Activated CD4-positive, alpha-beta T cell treated with anti-CD3 and anti-CD28 coated beads, Interleukin-2, amount 50 U/mL, for 4 hours (primary cell): ENCODE measurements at regions not wholly inside any gene's neighbourhood (a gene's known extent, or its start where the extent isn't known, plus 50 kb on each side); places are given as distances from the start of the nearest gene placed in this dataset.
"Not testable (repeated sequence)": the region's sequence is repeated elsewhere in the genome, so short reads cannot be mapped to it uniquely, and the experiment has no call there.

ENCODE experiments used
- DNase-seq, 2 experiments: peaks; one replicate each; pipeline ENCODE4 v3.0.0-alpha.2; 2020

DNA sequence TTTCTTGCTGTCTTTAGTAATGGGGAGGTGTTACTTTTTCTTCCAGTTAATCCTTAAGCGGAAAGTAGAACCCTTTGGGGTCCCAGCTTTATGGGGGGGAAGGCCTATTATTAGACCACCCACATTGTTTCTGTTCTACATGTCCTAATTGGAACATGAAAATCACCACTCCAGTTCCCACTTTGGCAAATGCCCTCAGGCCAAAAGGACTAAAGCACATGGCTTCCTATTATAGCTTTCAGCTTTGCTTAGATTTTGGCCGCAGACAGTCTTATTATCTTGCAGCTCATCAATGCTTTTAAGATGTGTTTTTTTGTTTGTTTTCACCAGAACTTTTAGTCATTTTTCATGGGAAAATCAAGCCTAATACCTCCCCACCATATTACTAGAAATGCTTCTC is 296.8 kb upstream of the ANKH start:
- no peak for DNase-seq

DNA sequence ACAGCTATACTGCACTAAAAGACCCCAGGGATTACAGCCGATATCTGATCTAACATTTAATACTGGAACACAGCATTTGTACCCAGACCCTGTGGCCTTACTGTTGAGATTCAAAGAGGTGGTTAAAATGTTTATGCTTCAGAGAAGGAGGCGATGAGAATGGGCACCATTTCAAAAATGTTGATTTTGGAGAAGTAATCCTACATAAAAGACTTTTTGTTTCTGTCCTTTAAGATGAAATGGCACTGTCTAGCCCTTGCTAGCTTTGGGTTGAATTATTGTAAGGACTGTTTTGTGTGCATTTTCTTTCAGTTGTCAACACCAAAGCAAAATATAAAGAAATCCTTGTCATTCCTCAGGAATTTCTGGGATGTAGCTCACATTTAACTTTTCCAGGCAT is 288.5 kb upstream of the ANKH start:
- no peak for DNase-seq

DNA sequence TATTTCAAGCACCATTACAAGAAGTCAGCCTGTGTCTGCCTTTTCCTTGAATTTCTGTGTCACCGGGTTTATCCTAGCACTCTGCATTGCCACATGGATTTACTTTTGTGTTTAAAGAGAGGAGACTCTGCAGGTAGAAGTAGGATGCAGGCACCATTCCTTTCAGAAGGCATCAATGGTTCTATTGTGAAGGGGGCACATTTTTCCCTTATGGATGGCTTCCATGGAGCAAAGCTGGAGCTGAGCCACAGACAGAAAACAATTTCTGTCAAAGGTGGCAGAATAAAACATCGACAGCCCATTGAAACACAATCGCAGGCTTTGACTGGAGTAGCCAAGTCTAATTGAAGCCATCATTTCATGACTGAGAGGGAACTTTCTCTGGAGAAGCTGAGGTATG is 288.0 kb upstream of the ANKH start:
- no peak for DNase-seq

DNA sequence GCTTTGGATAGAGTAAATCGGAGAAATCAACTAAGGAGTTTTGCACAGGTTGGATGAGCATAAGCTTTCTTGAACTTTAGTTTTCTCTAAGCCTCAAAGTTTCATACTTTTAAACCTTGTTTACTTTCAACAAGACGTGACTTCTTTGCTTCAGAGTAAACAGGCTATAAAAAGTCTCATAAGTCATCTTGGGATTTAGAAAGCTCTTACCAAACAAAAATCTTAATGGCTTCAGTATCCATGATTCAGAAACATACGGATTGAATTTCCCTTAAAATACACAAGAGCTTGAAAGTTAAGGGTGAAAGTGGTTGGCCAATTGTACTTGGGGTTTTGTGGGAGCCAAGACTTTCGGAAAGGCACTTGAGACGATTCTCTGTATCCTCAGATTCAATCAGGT is 270.9 kb upstream of the ANKH start:
- no peak for DNase-seq

DNA sequence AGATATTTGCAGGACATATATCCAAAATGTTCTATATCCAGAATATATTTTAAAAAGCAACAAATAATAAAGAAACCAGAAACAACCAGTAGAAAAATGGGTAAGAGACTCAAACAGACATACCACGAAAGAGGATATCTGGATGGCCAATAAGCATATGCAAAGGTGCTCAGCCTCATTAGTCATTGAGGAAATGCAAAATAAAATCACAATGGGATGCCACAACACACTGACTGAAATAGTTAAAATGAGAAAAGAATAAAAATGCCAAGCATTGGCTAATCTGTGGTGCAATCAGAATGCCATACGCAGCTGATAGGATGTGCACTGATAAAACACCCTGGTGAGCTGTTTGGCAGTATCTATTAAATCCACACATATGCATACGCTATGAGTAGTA is 265.8 kb upstream of the ANKH start:
- DNase-seq, result no peak

DNA sequence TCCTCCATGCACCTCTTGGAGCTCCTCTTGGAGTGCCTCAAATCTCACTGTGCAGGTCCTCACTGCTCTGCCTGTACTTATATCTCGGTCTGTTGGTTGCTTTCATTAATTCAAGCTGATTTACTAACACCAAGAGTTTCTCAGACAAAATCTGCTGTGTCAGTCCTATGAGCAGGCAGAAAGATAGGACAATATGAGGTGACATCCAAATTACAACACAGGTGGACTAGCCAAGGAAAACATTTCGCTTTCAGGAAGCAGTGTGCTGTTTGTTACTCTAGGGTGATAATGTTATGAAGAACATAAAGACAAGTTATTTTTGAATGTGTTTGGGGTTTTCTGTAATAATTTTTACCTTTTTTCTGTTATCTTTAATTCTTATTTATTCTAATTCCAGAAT is 264.1 kb upstream of the ANKH start:
- no peak for DNase-seq

DNA sequence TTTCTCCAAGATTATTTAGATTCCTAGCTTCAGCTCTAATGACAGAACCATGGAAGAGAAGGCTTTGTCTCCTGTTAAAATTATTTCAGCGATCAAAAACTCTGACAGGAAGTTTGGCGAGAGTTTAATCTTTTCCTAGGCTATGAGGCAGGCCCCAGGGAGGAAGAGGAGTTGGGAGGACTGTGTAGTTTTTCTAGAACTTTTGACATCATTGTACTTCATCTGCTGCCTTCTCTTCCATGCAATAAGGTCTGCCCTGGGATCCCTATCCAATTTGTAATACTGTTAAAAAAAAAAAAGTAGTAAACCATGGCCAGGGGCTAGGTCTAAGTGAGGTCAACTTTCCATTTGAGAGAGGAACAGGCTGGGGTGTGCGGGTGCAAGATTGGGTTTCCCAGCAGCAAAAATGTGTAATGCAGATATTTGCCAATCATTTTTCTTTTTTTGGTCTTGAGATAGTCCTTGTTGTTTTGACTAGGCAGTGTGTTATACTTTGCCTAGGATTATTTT is 261.9 kb upstream of the ANKH start:
- DNase-seq, result no peak

DNA sequence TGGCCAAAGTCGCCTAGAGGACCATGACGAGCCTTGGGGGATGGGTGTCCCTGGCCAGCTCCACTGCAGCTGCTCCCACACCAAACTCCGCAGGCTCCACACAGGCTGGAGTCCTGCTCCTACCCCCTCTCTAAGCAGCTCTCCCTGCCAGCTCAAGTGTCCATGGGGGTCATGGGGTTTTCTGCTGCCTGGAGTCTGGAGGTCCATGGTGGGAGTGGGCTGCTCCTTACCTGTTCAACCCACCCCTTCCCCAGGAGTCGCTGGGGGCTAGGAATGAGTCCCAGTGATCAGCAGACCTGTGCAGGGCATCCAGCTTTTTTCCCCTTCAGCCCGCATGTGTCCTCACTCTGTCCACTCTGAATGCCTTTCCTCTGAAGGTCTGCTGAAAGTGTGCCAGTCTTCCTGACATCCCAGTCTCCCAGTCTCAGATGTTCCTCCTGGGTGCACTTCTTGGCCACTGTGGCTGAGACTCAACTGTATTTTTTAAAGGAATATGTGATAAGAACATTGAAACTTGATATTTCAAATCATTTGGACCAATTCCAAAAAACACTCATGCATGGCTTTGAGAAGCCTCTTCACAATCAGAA is 261.3 kb upstream of the ANKH start:
- DNase-seq, result no peak

DNA sequence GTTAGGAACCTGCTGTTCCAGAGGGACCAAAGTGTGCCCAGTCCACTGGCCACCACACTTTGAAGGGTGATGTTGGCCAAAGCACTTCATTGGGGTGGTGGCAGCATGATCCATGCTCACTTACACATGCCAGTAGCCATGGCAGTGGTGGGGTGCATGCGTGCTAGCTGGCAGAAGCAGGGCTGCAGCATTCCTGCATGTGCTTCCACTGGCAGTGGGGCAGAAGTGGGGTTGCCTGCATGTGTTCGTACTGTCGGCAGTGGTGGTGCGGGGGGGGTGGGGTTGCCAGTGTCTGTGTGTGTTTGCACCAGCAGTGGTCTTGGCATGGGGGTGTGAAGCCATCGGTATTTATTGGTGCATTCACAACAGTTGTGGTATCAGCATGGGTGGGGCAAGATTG is 260.3 kb upstream of the ANKH start:
- DNase-seq, result no peak

DNA sequence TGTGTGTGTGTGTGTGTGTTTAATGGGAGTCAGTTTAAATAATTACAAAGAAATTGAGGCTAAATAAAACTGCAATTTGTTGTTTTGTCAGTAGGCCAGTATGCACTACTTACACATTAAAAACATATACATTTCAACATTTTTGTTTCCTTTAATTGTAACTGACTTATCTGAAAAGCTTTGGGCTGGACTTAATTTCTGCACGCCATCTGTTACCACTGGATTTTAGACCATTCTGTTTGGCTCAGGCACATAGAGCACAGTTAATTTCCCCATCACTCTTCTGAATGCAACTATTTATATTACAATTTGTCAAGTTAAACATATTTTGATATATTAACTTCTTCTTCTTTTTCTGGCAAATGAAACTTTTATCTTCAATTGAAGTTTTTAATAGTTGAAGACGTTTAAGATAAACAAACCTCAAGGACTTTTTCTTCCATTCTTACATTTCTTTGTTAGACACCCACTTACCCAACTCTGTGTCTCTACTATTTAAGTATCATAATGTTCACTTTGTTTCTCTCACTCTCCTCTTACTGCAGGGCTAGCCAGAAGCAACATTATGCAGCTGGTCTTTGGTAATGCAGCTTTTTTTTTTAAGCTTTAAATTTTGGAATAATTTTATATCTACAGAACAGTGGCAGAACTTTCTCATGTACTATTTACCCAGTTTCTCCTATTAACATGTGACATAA is 253.4 kb upstream of the ANKH start:
- no peak for DNase-seq

DNA sequence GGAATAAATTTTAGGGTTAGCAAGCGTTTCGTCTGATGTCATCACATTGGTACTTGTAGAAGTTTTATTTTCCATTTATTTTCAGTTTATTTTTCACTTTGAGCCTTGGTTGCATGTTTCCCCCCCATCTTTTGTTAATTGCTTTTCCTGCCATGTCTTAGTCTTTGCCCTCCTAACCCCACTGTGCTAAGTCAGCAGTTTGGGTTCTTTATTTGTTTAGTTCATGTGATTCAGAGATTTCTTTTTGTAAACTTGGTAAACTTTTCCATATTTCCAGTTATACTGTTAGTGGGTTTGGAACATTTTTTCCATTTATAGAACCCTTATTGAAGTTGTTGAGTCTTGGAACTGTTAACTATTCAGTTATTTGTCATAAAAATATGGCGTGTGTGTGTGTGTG is 252.9 kb upstream of the ANKH start:
- DNase-seq, result no peak

DNA sequence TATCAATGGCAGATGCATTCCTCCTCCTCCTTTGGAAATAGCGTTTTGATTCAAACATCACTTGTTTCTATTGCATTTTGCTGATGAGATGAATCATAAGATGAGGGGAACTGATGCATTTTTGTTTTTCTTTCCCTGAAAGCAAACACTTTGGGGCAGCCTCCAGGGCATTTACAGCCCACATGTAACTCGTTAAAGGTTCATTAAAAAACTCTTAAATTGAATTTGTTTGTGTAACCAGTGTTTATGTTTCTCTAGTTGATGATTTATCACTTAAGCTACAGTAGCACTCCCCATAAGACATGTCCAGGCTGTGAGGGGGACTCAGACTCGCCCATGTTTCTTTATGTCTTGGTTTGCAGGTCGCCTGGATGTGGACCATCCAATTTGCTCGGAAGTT is 246.1 kb upstream of the ANKH start:
- no peak for DNase-seq

DNA sequence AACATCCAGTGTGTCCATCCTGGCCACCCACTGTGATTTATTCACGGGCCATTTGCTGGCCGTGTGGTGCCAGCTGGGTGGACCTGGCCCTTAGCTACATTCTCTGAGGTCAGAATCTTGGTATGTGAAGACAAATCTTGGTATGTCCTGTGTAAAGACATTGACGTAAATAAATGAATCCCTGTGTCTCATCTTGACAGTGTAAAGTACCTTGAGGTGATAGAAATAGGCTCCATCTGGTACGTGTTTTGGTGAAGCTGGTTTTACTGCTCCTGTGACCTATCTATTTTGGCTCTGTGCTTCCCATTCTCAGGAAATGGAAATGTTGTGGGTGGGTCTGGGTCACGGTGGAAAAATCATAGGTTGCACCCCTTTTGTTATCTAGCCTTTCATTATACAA is 245.4 kb upstream of the ANKH start:
- no peak for DNase-seq

DNA sequence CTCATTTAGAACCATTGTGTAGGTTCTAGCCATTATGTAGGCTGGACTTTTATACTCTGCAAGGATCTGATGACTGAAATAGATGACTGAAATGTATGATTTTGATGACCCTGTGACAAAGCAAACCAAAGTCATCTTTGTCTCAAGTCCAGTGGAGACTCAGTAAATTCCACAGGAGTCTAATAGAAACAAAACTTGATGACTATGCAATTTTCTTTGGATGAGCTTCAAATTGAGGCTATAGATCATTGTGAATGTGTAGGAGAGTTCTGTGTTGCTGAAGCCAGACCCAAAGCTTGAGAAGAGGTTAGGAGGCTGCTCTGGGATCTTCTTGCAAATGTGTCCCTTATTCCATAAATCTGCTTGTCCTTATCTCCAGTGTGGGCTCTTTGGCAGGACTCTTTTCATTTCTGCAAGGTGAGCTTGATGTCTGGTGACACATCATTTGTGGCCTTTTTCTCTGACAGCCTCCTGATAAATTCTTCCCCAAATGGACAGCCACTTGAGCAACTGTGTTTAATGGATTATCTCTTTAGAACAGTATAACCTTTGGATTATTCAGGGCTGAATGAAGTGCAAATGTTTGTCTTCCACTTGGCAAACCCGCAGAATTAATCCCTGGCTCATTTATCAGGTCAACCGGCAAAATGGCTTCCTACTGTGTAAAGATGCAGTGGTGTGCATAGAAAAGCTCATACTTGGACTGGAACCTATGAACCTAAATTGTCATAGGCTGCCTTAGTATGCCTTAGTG is 235.1 kb upstream of the ANKH start:
- DNase-seq, result no peak

DNA sequence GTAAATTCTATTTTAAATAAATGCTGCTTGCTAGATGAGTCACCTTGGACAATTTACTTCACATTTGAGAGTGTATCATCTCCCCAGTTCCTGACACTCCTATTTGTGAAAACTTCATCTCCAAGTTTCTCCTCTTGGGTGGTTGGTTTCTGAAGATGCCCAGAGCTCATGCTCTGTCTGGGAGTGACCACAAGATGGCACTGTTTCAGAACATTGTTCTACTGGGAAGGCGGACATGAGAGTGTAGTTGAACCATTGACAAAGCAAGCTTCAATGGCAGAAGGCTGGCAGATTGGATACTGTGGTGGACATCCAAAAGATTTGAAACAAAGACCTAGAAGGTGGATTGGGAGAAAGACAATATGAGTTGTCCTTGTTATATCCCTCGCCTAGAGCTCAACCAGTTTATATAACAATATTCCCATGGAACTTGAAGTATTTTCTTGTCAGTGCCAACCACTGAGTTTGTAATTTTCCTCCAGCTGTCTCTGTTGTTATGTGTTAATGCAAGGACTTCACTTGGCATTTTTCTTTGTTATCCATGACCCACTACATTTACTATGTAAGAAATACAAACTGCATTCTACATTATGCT is 234.3 kb upstream of the ANKH start:
- DNase-seq, result no peak

DNA sequence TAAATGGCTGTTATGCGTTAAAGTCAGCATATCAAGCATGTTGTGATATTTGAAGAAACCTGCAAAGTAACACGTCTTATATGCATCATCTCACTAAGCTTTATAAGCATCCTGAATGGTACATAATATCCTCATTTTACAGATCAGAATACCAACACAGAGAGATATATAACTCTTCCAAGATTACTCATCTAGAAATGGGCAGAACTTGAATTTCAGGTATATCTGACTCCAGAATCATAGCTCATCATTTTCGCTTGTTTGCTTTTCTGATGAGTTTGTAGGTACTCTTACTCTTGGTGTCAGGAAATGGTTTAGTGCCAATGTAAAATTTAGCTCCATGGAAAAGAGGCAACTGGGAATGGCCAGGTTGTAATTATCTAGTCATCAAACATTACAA is 232.3 kb upstream of the ANKH start:
- DNase-seq, result no peak

DNA sequence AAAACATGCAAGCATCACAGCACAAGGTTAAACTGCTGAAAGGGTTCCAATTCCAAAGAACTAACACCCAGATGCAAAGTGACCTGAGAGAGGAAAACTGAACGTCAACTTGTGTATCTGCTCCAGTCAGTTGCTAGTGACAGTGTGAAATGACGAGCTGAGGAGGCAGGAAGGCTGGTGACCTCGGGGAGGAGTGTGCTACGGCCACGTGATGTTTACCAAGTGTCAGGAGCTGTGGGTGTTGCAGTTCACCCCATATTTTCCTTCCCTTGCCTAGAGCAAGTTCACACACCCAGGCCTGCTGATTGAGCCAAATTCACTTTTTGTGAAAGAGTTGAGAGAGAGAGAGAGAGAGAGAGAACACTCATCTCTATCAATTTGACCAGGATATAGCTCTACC is 231.6 kb upstream of the ANKH start:
- no peak for DNase-seq

DNA sequence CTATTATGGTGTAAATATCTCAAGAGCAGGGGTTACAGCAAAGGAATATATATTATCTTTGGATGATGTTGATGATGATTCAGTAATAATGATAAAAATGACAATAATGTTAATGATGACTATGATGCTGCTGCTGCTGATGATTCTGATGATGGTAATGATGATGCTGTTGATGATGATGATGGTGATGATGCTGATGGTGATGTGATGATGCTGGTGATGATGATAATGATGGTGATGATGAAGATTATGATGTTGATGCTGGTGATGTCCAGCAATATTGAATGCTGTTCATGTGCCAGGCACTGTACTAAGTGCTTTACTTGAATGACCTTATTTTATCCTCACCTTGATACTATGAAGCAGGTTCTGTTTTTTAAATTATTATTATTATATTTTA is 226.0 kb upstream of the ANKH start:
- no peak for DNase-seq

DNA sequence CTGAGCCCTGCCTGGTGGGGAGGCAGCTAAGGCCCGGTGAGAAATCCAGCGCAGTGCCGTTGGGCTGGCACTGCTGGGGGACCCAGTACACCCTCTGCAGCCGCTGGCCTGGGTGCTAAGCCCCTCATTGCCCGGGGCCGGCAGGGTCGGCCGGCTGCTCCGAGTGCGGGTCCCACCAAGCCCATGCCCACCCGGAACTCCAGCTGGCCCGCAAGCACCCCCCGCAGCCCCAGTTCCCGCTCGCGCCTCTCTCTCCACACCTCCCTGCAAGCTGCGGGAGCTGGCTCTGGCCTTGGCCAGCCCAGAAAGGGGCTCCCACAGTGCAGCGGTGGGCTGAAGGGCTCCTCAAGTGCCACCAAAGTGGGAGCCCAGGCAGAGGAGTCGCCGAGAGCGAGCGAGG is 225.1 kb upstream of the ANKH start:
- not testable (repeated sequence) for DNase-seq

DNA sequence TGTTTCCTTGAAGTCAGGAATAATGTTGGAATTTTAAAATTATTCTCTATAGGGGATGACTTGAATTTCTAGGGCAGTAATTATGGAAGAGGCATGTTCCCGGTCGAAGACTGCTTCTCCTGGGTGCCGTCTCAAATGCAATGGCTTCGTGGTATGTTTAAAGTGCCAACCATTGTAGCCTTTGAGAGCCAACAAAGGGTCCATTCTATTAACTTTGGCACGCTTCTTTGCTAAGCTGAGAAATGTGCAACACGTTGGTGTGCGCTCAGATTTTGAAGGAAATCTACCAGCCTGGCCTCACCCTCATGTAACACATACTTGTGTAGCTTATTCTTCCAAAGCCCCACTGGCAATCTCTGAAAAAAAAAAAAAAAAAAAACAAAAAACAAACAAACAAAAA is 221.2 kb upstream of the ANKH start:
- no peak for DNase-seq

DNA sequence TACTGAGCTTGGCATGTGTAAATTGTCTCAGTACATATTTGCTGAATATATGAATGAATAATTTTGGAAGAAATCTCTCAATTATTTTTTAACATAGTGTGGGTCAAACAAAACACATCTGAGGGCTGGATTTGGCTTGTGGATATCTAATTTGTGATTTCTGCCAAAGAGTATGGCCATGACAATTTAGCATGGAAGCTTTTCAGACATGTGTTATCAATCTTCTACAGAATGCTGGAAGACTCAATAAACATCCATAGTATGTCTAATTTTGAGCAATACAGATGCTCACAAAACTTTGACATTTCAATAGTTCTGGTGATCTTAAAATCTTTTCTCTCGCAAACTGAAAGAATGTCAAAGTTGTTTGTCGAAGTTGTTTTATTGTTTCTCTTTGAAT is 214.1 kb upstream of the ANKH start:
- DNase-seq, result no peak

DNA sequence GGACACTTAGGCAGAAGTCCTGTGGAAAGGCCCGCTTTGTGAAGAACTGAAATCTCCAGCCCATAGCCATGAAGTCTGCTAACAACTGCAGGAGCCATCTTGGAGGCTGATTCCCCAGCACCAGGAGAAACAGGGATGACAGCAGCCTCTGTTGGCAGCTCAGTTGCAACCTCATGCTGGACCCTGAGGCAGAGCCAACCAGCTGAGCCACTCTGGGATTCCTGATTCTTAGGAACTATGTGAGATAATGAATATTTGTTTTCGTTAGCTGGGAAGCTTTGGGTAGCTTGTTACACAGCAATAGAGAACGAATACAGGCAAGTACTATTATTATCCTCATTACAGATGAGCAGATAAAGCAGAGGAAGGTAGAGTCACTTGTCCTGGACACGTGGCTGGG is 210.5 kb upstream of the ANKH start:
- no peak for DNase-seq

DNA sequence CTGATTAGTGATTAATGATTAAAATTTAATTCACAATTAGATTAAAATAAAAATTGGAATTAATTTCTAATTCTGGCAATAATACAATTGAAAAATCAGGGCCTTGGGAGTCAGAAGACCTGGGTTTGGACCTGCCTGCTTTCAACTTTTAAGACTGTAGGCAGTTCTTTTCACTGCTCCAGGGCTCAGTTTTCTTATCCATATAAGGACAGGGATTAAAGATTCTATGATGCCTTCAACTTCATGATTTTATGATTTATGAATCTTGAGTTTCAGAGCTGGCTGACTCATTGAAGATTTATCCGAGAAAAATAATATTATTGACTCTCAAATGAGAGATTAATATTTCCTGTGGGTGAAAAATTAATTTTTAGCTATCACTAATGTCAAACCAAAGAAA is 208.6 kb upstream of the ANKH start:
- no peak for DNase-seq

DNA sequence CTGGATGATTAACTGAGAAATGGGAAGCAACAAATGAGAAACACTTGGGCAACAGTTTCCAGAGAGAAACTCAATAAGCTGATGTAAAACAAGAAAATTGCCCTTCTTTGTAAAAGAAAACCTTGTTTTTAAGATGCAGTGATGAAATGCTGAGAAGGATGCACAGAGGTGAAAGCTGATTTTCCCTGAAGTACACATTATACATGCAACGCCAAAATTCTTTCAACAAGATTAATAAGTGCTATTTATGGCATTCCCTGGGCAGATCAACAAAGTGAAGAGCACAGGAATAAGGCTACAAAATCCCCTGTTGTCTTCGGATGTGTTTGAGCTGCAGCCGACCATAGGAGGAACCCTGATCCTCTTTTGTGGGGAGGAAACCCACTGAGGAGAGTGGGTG is 208.0 kb upstream of the ANKH start:
- DNase-seq, result no peak
